Mesenchymal stem cell (in vitro differentiated cells and primary cell): ENCODE measurements at regions not wholly inside any gene's neighbourhood (a gene's known extent, or its start where the extent isn't known, plus 50 kb on each side); places are given as distances from the start of the nearest gene placed in this dataset.
A peak's percentile ranks its signal among the peaks of the same experiment; 100 is the strongest.

Experiments used
- DNase-seq: peaks from one replicate; pipeline ENCODE4 v3.0.0-alpha.2; 2013
- H2AFZ ChIP-seq: one replicate; pipeline ENCODE4 v1.6.1; 2013; ENCODE audit warnings: low read depth, mild to moderate bottlenecking, control low read depth, inconsistent platforms, low read length, moderate library complexity
- H2AK5ac ChIP-seq: 2 replicates; pipeline ENCODE4 v1.6.1; 2013; ENCODE audit warnings: low read length, moderate library complexity, mild to moderate bottlenecking, inconsistent platforms; ENCODE audit not compliant: severe bottlenecking
- H2BK120ac ChIP-seq: one replicate; pipeline ENCODE4 v1.6.1; 2013; ENCODE audit warnings: low read depth, mild to moderate bottlenecking, inconsistent platforms, low read length, moderate library complexity
- H2BK12ac ChIP-seq, 2 experiments: one replicate each; pipeline ENCODE4 v1.6.1; 2013; ENCODE audit warnings: inconsistent platforms in 2 of 2, low read length in 2 of 2, mild to moderate bottlenecking in 2 of 2, moderate library complexity in 2 of 2, control low read depth in 1 of 2
- H2BK15ac ChIP-seq: one replicate; pipeline ENCODE4 v1.6.1; 2013; ENCODE audit warnings: mild to moderate bottlenecking, low read depth, inconsistent platforms; ENCODE audit not compliant: poor library complexity, severe bottlenecking
- H2BK5ac ChIP-seq: 2 replicates; pipeline ENCODE4 v1.6.1; 2013; ENCODE audit warnings: low read depth, mild to moderate bottlenecking, low read length, control low read depth, inconsistent platforms; ENCODE audit not compliant: poor library complexity, severe bottlenecking
- H3K14ac ChIP-seq, 2 experiments: one replicate each; pipeline ENCODE4 v1.6.1; 2013; ENCODE audit warnings: inconsistent platforms in 2 of 2, low read length in 2 of 2, control low read depth in 1 of 2, mild to moderate bottlenecking in 1 of 2, moderate library complexity in 1 of 2
- H3K18ac ChIP-seq, 2 experiments: one replicate each; pipeline ENCODE4 v1.6.1; 2013; ENCODE audit warnings: inconsistent platforms in 2 of 2, low read length in 2 of 2, control low read depth in 1 of 2, low read depth in 1 of 2, mild to moderate bottlenecking in 1 of 2
- H3K23ac ChIP-seq, 2 experiments: one replicate each; pipeline ENCODE4 v1.6.1; 2013; ENCODE audit warnings: inconsistent platforms in 2 of 2, low read length in 2 of 2, mild to moderate bottlenecking in 2 of 2, moderate library complexity in 2 of 2, control low read depth in 1 of 2
- H3K27ac ChIP-seq: 2 replicates; pipeline ENCODE4 v1.5.1; 2013; ENCODE audit warnings: mild to moderate bottlenecking, moderate library complexity, low read length, control low read depth, inconsistent platforms; ENCODE audit not compliant: poor library complexity, severe bottlenecking
- H3K27me3 ChIP-seq, 2 experiments: 2 replicates each; pipeline versions ENCODE4 v1.6.1 to v1.7.0; 2013; ENCODE audit warnings: low read length in 2 of 2, mild to moderate bottlenecking in 2 of 2, moderate library complexity in 2 of 2, control low read depth in 1 of 2, inconsistent platforms in 1 of 2; ENCODE audit not compliant: control insufficient read depth in 1 of 2, insufficient read depth in 1 of 2
- H3K36me3 ChIP-seq, 2 experiments: 2 replicates each; pipeline versions ENCODE4 v1.6.1 to v1.7.0; 2013; ENCODE audit warnings: low read length in 2 of 2, control low read depth in 1 of 2, inconsistent platforms in 1 of 2, low read depth in 1 of 2, mild to moderate bottlenecking in 1 of 2; ENCODE audit not compliant: insufficient read depth in 2 of 2, control insufficient read depth in 1 of 2
- H3K4ac ChIP-seq, 2 experiments: one replicate each; pipeline ENCODE4 v1.6.1; 2013; ENCODE audit warnings: inconsistent platforms in 2 of 2, low read length in 2 of 2, mild to moderate bottlenecking in 2 of 2, moderate library complexity in 2 of 2, control low read depth in 1 of 2, low read depth in 1 of 2
- H3K4me1 ChIP-seq: 2 replicates; pipeline ENCODE4 v1.6.1; 2013; ENCODE audit warnings: low read depth, low read length, control low read depth; ENCODE audit not compliant: control insufficient read depth, insufficient read depth
- H3K4me2 ChIP-seq: 2 replicates; pipeline ENCODE4 v1.6.1; 2013; ENCODE audit warnings: low read length, mild to moderate bottlenecking, inconsistent platforms; ENCODE audit not compliant: poor library complexity, severe bottlenecking
- H3K4me3 ChIP-seq, 2 experiments: 2 replicates each; pipeline versions ENCODE4 v1.5.1 to v1.7.0; 2013; ENCODE audit warnings: low read length in 2 of 2, mild to moderate bottlenecking in 2 of 2, control low read depth in 1 of 2, low read depth in 1 of 2; ENCODE audit not compliant: insufficient read depth in 1 of 2
- H3K79me1 ChIP-seq: replicated peaks from 2 replicates; pipeline ENCODE4 v1.6.1; 2013; ENCODE audit warnings: mild to moderate bottlenecking, control low read depth, low read length, inconsistent platforms; ENCODE audit not compliant: poor library complexity, severe bottlenecking
- H3K9ac ChIP-seq: 2 replicates; pipeline ENCODE4 v1.7.0; 2013; ENCODE audit warnings: mild to moderate bottlenecking, low read length, moderate library complexity
- H3K9me3 ChIP-seq: 2 replicates; pipeline ENCODE4 v1.7.0; 2013; ENCODE audit warnings: mild to moderate bottlenecking, low read length; ENCODE audit not compliant: control insufficient read depth
- H4K8ac ChIP-seq: one replicate; pipeline ENCODE4 v1.6.1; 2013; ENCODE audit warnings: inconsistent platforms, mild to moderate bottlenecking, low read length, moderate library complexity
- H4K91ac ChIP-seq: one replicate; pipeline ENCODE4 v1.6.1; 2013; ENCODE audit warnings: mild to moderate bottlenecking, low read length, inconsistent platforms
- WGBS: methylation state at CpG from one replicate; pipeline ENCODE4 v1.1.7; 2013; ENCODE audit warnings: mixed read lengths; 5-methylcytosine and 5-hydroxymethylcytosine counted together

- Histone ChIP-seq H3K23ac (no peak overlapping the region), H3K9me3 (no peaks in the 10 kb centered on the region), H2BK5ac (no peak overlapping the region), H2AFZ (no peak overlapping the region), H2AK5ac (no peak overlapping the region), H3K4me1 (no peaks in the 10 kb centered on the region), H3K9ac (no peak overlapping the region), H2BK120ac (no peak overlapping the region), H2BK12ac (no peak overlapping the region), H3K27ac (no peak overlapping the region), H3K79me1 (no peaks in the 10 kb centered on the region), H3K27me3 (no peaks in the 10 kb centered on the region), H3K18ac (no peak overlapping the region), H3K4ac (no peak overlapping the region), H3K36me3 (no peaks in the 10 kb centered on the region), H3K14ac (no peak overlapping the region), H4K91ac (no peak overlapping the region), H3K4me3 (no peak overlapping the region), H4K8ac (no peak overlapping the region), H2BK15ac (no peak overlapping the region), H3K4me2 (no peak overlapping the region)
- no peak for DNase-seq
- WGBS = 98% methylated on average over 4 of the region's 4 CpGs
Measured at GRCh38 chr10:88036126-88036525, 172.7 kb downstream of the PTEN start.

DNA sequence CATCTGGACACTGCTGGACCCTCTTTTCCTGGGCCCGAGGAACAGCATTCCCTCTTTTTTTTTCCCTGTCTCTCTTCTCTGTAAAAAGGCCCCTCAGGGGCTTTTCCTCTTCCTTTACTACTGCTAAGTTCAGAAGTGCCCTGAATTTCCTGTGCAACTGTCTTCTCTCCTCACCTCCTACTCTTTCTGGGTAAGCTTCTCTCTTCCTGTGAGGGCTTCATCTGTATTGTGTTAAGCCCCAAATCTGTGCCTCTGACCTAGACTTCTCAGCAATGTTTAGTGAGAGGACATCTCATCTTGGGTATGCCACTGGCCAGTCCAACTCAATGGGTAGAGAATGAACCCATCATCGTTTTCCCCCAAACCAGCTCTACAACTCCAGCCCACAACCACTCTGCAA is 174.2 kb downstream of the PTEN start:
- H2AK5ac ChIP-seq = no peak overlapping the region
- DNase-seq = no peak

GRCh38 chr10:88038268-88038667 is 174.8 kb downstream of the PTEN start:
- H3K27ac ChIP-seq = no peak overlapping the region
- H3K14ac ChIP-seq = no peak overlapping the region
- H3K9ac ChIP-seq = no peak overlapping the region
- H2BK15ac ChIP-seq = no peak overlapping the region
- no peak overlapping the region for H2AFZ ChIP-seq
- H3K18ac ChIP-seq = no peak overlapping the region
- H4K8ac ChIP-seq = no peak overlapping the region
- H3K4me3 ChIP-seq = no peak overlapping the region
- peak; percentile 80 for DNase-seq
- no peak overlapping the region for H3K4ac ChIP-seq
- H2AK5ac ChIP-seq = no peak overlapping the region
- no peaks in the 10 kb centered on the region for H3K4me1 ChIP-seq
- H3K36me3 ChIP-seq = no peaks in the 10 kb centered on the region
- H3K23ac ChIP-seq = no peak overlapping the region
- H2BK5ac ChIP-seq = no peak overlapping the region
- H3K79me1 ChIP-seq = no peaks in the 10 kb centered on the region
- H3K27me3 ChIP-seq = no peaks in the 10 kb centered on the region
- no peak overlapping the region for H4K91ac ChIP-seq
- H2BK12ac ChIP-seq = no peak overlapping the region
- no peak overlapping the region for H2BK120ac ChIP-seq
- 79% methylated on average over 4 of the region's 4 CpGs for WGBS
- no peak overlapping the region for H3K4me2 ChIP-seq
- no peaks in the 10 kb centered on the region for H3K9me3 ChIP-seq

More for the DNA sequence above, 174.2 kb downstream of the PTEN start:
- Histone ChIP-seq H2BK15ac (peak overlapping the region; percentile 9), H3K9me3 (no peaks in the 10 kb centered on the region), H3K36me3 (no peaks in the 10 kb centered on the region), H3K18ac (no peak overlapping the region), H3K27me3 (no peaks in the 10 kb centered on the region), H3K27ac (no peak overlapping the region), H2BK5ac (no peak overlapping the region), H4K91ac (no peak overlapping the region), H3K23ac (no peak overlapping the region), H3K9ac (no peak overlapping the region), H3K4ac (no peak overlapping the region), H3K4me2 (no peak overlapping the region), H2AFZ (no peak overlapping the region), H2BK120ac (no peak overlapping the region), H4K8ac (no peak overlapping the region), H3K4me3 (no peak overlapping the region), H3K14ac (no peak overlapping the region), H2BK12ac (peak overlapping the region in 1 of 2 experiments; percentile 52), H3K79me1 (no peaks in the 10 kb centered on the region), H3K4me1 (no peaks in the 10 kb centered on the region)
- WGBS = 74% methylated on average over 1 of the region's 2 CpGs

GRCh38 chr10:88039496-88040200 is 176.2 kb downstream of the PTEN start:
- peak; percentile 74 for DNase-seq
- WGBS = 70% methylated on average over 4 of the region's 6 CpGs

More at GRCh38 chr10:88039496-88040200, 176.2 kb downstream of the PTEN start:
- H2AFZ ChIP-seq = no peak overlapping the region
- no peaks in the 10 kb centered on the region for H3K27me3 ChIP-seq
- no peaks in the 10 kb centered on the region for H3K79me1 ChIP-seq
- H3K4me2 ChIP-seq = no peak overlapping the region
- no peak overlapping the region for H3K4ac ChIP-seq
- H4K8ac ChIP-seq = peak overlapping the region; percentile 20
- H2BK120ac ChIP-seq = no peak overlapping the region
- H3K4me3 ChIP-seq = no peak overlapping the region
- H2BK5ac ChIP-seq = no peak overlapping the region
- no peaks in the 10 kb centered on the region for H3K4me1 ChIP-seq
- no peak overlapping the region for H3K23ac ChIP-seq
- H3K18ac ChIP-seq = no peak overlapping the region
- no peaks in the 10 kb centered on the region for H3K9me3 ChIP-seq
- H2BK15ac ChIP-seq = no peak overlapping the region
- H3K14ac ChIP-seq = no peak overlapping the region
- H3K9ac ChIP-seq = no peak overlapping the region
- H3K27ac ChIP-seq = no peak overlapping the region
- H3K36me3 ChIP-seq = no peaks in the 10 kb centered on the region
- no peak overlapping the region for H2BK12ac ChIP-seq
- H2AK5ac ChIP-seq = no peak overlapping the region
- no peak overlapping the region for H4K91ac ChIP-seq
